ENCODE measurements at regions not wholly inside any gene's neighbourhood (a gene's known extent, or its start where the extent isn't known, plus 50 kb on each side); places are given as distances from the start of the nearest gene placed in this dataset.

DNA sequence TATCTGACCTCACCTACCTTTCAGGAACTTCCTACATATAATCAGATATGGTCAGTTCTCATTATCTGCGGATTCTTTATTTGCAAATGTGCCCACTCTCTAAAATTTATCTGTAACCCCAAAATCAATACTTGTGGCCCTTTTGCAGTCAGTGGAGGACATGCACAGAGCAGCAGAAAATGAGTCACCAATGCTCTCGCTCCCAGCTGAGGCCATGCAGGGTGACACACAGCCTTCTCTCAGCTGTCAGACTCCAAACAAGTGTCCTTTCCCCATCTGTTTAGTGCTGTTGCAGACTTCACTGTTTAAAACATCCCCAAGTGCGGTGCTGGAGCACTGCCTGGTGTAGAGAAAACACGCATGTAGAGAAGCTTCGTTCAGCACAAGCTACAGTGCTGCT is 171.9 kb upstream of the SALL3 start:
- no peak for DNase-seq

DNA sequence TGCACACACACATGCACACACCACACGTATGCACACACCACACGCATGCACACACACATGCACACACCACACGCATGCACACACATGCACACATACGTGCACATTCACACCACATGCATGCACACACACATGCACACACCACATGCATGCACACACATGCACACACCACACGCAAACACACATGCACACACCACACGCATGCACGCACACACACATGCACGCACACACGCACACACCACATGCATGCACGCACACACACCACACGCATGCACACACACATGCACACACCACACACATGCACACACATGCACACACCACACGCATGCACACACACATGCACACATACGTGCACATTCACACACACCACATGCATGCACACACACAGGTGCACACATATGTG is 169.8 kb upstream of the SALL3 start:
- Histone ChIP-seq H3K4me3 (no peak overlapping the region), H3K27me3 (no peaks in the 10 kb centered on the region; the same call in 1 of the 2 replicates), H3K9me3 (no peaks in the 10 kb centered on the region), H3K36me3 (no peaks in the 10 kb centered on the region)
- DNase-seq, result no peak

More for the DNA sequence above, 171.9 kb upstream of the SALL3 start:
- no peaks in the 10 kb centered on the region for H3K36me3 ChIP-seq
- no peak overlapping the region for H3K4me3 ChIP-seq
- no peaks in the 10 kb centered on the region for H3K9me3 ChIP-seq
- no peaks in the 10 kb centered on the region for H3K27me3 ChIP-seq

DNA sequence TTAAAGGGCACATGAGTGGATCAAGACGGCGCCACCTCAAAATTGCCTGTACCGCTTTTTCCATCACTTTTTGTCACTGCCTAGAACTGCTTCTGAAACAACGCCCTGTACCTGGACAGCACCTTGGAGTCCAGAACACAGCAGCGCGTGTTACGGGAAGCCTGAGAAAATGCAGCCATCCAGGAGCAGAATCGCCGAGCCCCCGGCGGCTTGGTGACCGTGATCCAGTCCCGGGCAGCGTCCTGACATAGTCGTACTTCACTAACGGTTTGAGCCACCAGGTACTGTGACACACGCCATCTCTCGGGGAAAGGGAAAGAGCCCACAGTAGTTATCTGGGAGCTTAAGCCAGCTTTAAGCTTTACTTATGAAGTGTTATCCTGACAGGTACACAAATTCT is 168.9 kb upstream of the SALL3 start:
- Histone ChIP-seq H3K9me3 (no peaks in the 10 kb centered on the region), H3K4me3 (no peak overlapping the region), H3K27me3 (no peaks in the 10 kb centered on the region; the same call in 1 of the 2 replicates), H3K36me3 (no peaks in the 10 kb centered on the region)
- no peak for DNase-seq

DNA sequence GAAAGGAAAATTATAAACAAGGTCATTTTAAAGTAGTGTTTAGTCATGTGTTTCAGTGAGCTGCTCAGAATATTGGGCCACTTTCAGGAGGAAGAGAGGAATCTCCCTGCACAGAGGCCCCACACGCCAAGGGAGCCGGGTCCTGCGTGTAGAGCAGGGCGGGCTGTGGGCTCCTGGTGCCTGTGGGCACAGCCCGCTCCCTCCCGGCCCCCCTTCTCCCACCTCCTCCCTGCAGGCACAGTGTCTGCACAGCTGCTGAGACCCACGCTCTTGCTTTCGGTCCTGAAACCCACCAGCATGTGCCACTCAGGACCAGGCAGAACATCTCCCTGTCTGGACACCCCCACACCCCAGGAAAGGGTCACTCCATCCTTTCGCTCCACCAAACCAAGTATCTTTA is 167.6 kb upstream of the SALL3 start:
- no peak for DNase-seq
- no peaks in the 10 kb centered on the region; the same call in 1 of the 2 replicates for H3K27me3 ChIP-seq
- no peaks in the 10 kb centered on the region for H3K36me3 ChIP-seq
- no peaks in the 10 kb centered on the region for H3K9me3 ChIP-seq
- no peak overlapping the region for H3K4me3 ChIP-seq

DNA sequence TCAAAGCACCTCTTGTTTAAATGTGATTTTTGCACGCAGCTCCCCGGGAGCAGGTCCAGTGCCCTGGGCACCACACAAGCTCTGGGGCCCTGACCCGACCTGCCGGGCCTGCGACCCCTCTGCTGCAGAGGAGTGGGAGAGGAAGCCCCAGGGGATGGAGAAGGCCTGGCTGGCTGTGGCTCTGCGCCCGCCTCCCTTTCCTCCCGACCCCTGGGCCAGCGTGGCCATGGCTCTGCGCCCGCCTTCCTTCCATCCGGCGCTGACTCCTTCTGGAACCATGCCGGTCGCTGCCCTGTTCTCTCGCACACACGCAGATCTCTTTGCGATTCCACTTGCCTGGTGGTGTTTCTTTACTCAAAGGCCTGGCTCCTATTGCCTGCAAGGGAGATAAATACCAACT is 166.5 kb upstream of the SALL3 start:
- H3K27me3 ChIP-seq, result no peaks in the 10 kb centered on the region; the same call in 1 of the 2 replicates
- H3K36me3 ChIP-seq, result no peaks in the 10 kb centered on the region
- no peaks in the 10 kb centered on the region for H3K9me3 ChIP-seq
- DNase-seq, result no peak
- no peak overlapping the region for H3K4me3 ChIP-seq

DNA sequence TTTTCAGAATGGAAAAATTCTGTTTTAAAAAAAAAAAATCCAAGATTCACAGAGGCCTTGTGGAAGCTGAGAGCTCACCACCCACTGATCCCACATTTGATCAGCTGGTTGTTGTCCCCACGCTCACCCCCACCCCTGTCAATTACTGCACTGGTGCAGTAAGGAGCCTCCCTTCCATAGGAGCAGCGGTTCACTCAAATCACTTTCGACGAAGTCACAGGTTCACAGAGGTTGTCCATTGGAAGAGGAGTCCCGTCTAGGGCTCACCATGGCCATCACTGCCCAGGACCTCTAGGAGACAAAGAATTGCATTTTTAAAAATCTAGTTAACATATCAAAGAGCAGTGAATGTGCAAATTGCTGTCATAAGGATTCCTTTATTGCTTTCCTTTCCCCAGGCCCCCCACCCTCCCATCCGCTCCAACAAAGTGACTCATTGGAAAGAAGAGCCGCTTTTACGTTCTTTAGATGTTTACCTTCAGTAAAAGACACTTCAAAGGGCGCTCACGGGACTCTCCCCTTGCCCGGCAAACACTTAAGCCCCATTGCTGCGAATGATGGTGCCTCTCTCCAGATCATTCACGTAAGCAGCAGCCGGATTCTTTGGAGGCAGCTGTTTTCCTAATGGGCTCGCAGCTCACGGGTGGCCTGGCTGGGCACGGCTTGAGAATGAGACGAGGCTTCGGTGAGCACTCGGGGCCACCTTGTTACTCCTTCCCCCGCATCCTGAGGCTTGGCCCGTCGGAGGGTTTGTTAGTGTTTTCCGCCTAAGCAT is 165.5 kb upstream of the SALL3 start:
- DNase-seq, result no peak
- no peak overlapping the region for H3K4me3 ChIP-seq
- H3K9me3 ChIP-seq, result no peaks in the 10 kb centered on the region
- no peaks in the 10 kb centered on the region for H3K36me3 ChIP-seq
- H3K27me3 ChIP-seq, result no peaks in the 10 kb centered on the region; the same call in 1 of the 2 replicates

DNA sequence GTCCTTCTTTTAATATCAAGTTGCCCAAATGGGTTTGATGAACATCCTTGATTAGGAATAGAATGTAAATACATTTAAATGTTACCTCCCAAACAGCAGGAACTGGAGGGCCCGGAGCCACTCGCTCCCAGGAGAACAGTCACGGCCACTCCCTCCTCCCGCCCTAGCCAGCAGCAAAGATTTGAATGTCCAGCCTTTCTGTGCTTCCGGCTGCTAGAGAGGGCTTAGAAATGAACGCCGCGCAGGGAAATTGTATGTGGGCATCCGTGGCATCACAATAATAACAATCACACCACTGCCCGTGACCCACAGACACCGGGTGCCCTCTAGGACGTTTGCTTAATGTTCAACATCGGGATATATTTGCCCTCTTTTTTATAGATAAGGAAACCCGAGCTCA is 164.9 kb upstream of the SALL3 start:
- no peaks in the 10 kb centered on the region; the same call in 1 of the 2 replicates for H3K27me3 ChIP-seq
- H3K9me3 ChIP-seq, result no peaks in the 10 kb centered on the region
- no peaks in the 10 kb centered on the region for H3K36me3 ChIP-seq
- no peak for DNase-seq
- H3K4me3 ChIP-seq, result no peak overlapping the region

DNA sequence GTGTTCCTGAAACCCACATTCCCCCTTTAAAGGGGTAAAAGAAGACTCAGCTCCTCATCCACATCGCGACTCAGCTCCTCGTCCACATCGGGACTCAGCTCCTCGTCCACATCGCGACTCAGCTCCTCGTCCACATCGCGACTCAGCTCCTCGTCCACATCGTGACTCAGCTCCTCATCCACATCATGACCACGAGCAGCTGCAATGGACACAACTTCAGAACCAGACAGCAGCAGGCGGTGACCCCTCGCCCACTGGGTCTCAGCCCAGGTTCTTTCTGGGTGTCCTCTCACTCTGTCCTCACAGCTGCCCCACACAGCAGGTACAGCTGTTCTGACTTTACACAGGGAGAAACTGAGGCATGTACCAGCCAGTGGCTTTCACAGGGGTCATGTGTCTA is 163.5 kb upstream of the SALL3 start:
- DNase-seq, result no peak
- H3K27me3 ChIP-seq, result peaks cover 5% of the 10 kb centered on the region; the same call in 1 of the 2 replicates
- H3K4me3 ChIP-seq, result no peak overlapping the region
- no peaks in the 10 kb centered on the region for H3K9me3 ChIP-seq
- H3K36me3 ChIP-seq, result no peaks in the 10 kb centered on the region

DNA sequence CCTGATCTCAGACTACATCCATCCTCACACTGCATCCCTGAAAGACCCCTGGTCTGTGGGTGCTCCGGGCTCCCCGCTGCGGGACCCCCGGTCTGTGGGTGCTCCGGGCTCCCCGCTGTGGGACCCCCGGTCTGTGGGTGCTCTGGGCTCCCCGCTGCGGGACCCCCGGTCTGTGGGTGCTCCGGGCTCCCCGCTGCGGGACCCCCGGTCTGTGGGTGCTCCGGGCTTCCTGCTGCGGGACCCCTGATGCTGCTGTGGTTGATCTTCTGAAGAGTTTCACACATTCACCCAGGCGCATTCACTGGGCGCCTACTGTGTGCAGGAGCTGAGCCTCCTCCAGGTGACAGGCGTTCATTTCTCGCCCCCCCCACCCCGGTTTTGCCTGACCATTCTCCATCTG is 162.7 kb upstream of the SALL3 start:
- no peak for DNase-seq
- Histone ChIP-seq H3K36me3 (no peaks in the 10 kb centered on the region), H3K9me3 (no peaks in the 10 kb centered on the region), H3K27me3 (peaks cover 7% of the 10 kb centered on the region; the same call in 1 of the 2 replicates), H3K4me3 (no peak overlapping the region)

DNA sequence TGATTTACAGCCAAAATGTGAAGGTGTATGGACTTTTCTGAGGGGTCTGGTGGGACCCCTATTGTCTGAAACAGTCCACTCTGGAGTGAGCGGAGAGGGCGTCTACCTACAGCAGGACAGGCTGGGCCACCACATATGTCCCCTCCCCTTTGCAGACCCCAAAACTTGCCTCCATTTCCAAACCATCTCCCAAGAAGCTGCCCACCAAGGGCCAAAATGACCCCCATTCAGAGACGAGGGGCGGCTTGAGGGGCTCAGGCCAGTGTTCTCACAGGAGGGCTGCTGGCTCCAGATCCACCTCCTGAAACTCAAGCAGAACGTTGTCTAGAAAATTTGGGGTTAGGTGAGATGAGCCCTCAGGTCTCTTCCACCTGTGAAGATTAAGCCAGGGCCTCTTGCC is 161.1 kb upstream of the SALL3 start:
- Histone ChIP-seq H3K4me3 (no peak overlapping the region), H3K36me3 (no peaks in the 10 kb centered on the region), H3K27me3 (peaks cover 15% of the 10 kb centered on the region), H3K9me3 (no peaks in the 10 kb centered on the region)
- DNase-seq, result no peak

DNA sequence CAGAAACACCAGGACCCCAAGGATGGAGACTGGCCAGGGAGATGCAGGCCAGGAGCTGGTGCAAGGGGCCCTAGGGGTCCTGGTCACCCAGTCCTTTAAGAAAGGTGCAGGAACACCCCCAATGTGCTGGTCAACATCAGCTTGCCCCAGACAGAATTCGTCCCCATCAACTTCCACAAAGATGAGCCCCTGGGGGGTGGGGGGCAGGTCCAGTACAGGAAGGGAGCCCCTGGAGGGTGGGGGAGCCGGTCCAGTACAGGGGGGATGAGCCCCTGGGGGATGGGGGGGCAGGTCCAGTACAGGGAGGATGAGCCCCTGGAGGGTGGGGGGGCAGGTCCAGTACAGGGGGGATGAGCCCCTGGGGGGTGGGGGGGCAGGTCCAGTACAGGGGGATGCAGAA is 160.7 kb upstream of the SALL3 start:
- Histone ChIP-seq H3K27me3 (peaks cover 18% of the 10 kb centered on the region), H3K36me3 (no peaks in the 10 kb centered on the region), H3K9me3 (no peaks in the 10 kb centered on the region), H3K4me3 (no peak overlapping the region)
- DNase-seq, result no peak

DNA sequence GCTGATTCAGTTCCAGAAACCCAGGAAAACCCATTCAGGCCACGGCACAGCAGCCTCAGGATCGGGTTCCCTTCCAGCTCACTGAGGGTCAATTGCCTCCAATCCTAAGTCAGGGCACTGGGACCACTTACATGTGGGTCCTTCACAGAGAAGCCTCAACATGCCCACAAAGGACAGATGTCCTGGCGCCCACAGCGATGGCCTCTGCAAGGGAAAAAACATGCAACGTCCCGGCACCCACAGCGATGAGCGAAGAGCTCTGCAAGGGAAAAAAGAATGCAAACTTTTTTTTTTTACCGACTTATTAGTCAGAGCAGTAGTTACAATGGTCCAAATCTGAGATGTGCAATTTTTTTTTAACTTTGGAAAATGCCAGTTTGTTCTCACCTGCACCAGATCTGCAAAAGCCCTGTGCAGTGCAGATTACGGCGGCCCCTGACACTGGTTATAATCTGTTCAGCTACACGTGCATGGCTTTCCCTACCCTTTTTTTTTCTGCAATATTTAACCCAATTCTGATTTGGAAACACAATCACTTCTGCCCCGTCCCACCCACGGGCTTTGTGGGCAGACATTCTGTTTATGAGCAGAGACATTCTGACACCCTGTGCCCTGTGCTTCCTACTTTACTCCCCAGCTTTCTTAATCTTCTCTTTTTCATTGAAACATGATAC is 159.3 kb upstream of the SALL3 start:
- no peak for DNase-seq
- H3K27me3 ChIP-seq, result peaks cover 18% of the 10 kb centered on the region
- H3K9me3 ChIP-seq, result no peaks in the 10 kb centered on the region

DNA sequence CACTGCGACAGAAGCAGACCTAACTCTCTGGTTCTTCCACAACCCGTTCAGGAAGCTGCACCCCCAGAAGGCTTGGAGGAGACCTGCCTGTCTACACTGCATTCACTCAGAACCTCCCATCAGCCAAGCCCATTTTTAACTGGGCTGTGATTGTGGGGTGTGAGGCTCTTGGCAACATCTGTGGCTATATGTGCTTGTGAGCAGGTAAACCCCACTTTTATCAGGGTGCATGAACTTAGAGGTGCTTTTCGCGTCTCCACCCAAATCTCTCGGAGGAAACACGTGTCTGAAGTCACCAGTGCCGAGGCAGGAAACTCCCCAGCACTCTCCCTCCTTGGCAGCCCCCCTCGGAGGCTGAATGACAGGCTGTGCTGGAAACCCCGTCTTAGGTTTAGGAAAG is 158.2 kb upstream of the SALL3 start:
- Histone ChIP-seq H3K36me3 (no peaks in the 10 kb centered on the region), H3K9me3 (no peaks in the 10 kb centered on the region), H3K4me3 (no peak overlapping the region), H3K27me3 (peaks cover 18% of the 10 kb centered on the region)
- DNase-seq, result no peak

More for the DNA sequence above, 159.3 kb upstream of the SALL3 start:
- Histone ChIP-seq H3K36me3 (no peaks in the 10 kb centered on the region), H3K4me3 (no peak overlapping the region)

DNA sequence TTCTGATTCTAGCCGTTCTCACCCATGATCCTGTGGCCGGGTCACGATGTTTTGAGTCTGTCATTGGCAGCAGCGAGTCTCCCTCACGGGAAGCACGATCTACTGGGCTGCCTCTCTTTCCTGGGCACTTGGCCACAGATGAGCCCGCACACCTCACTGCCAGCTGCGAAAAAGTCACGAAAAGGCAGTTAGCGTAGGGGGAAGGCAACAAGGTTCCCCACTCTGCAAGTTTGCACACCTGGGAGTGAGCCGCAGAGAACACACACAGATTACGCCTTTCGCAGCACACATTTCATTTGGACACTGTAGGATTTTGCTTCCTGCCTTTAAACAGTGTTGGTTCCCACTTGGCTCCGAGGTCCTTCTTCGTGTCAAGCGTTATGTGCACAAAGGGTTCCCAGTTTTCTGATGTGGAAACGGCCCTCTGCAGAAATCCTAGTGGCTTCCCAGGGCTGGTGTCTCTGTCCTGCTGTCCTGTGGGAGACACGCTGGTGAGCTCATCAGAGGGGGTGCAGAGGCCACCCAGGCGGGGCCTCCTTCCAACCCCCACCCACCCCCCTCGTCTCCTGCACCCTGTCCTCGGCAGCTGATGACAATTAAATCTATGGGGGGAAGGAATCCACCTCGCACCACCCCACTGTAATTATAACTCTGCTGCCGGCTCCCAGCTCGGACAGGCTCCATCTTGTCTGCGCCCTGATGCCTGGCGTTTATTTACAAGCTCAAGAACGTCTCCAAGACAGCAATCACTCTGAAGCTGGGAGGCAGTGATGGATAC is 157.3 kb upstream of the SALL3 start:
- Histone ChIP-seq H3K27me3 (peaks cover 18% of the 10 kb centered on the region), H3K9me3 (no peaks in the 10 kb centered on the region), H3K36me3 (no peaks in the 10 kb centered on the region)

DNA sequence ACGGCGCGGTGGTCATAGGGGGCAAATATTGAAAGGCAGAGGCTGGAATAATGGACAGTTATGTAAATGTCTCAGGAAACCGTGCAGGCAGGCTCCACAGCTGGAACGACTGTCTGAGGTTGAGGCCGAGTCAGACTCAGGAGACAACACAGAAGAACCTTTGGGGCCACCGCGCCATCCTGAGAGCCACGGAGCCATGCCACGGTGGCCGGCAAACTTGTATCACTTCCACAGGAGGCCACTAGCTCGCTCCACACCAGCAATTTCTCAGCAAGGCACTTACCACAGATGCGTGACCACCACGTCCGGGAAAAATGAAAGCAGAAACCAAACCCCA is 156.7 kb upstream of the SALL3 start:
- H3K4me3 ChIP-seq, result no peak overlapping the region
- no peaks in the 10 kb centered on the region for H3K9me3 ChIP-seq
- H3K36me3 ChIP-seq, result no peaks in the 10 kb centered on the region
- H3K27me3 ChIP-seq, result peaks cover 18% of the 10 kb centered on the region
- no peak for DNase-seq

More for the DNA sequence above, 157.3 kb upstream of the SALL3 start:
- H3K4me3 ChIP-seq, result no peak overlapping the region
- DNase-seq, result no peak

DNA sequence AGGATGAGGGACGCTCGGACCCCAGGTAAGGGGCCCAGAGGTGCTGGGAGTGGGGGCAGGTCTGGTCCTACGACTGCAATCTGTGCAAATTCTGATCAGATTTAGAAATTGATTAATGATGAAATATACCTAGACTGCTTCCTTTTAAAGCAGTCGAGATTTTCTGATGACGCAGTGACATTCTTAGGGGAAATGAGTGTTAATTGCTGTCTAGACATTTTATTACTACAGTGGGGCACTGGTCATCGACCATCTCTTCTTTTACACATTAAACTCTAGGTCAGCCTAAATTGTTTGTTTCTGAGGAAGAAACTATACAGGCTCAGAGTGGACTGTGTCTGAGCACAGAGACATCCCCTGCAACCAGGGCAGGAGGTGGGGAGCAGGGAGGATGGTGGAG is 154.4 kb upstream of the SALL3 start:
- Histone ChIP-seq H3K9me3 (no peaks in the 10 kb centered on the region), H3K4me3 (no peak overlapping the region)
- no peak for DNase-seq

DNA sequence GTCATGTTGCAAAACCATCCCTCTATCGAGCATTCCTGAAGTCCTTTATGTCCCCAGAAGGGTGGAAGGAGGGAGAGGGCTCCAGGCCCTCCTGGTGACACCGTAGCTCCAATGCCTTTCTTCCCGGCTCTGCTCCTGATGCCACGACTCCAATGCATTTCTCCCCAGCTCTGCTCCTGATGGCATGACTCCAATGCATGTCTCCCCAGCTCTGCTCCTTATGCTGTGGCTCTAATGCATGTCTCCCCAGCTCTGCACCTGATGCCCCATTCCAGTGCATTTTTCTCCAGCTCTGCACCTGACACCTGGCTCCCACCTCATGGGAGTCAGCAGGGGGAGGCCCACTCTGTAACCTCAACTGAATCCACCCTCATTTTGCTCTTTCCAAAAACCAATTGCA is 153.0 kb upstream of the SALL3 start:
- H3K36me3 ChIP-seq, result no peaks in the 10 kb centered on the region
- no peak overlapping the region for H3K4me3 ChIP-seq
- no peaks in the 10 kb centered on the region for H3K9me3 ChIP-seq
- no peak for DNase-seq
- H3K27me3 ChIP-seq, result peaks cover 11% of the 10 kb centered on the region

More for the DNA sequence above, 154.4 kb upstream of the SALL3 start:
- Histone ChIP-seq H3K27me3 (peaks cover 18% of the 10 kb centered on the region), H3K36me3 (no peaks in the 10 kb centered on the region)
